ENCODE measurements at regions not wholly inside any gene's neighbourhood (a gene's known extent, or its start where the extent isn't known, plus 50 kb on each side); places are given as distances from the start of the nearest gene placed in this dataset.

DNA sequence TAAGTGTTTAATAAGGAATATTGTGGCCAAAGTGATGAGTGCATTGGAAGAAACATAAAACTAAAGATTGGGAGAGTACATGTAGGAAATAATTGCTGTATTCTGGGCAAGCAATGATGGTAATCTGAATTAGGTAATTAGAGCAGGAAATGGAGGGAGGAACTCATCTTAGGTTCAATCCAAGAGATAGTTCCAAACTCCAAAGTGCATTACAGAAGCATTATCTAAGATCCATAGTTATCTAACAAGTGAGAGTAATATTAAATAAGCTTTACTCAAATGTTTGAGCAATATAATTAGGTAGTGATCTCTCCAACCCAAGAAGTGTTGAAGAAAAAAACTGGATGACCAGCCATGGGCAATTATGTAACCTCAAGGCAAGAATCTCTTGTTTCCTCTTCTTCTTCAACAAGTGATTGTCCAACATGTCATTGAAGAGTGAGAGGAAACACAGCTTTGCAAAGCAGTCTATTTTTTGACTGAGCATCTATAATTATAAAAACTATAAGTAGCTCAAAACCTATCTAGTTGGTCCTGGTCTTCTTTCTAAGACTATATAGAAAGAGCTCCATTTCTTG lies 181.2 kb upstream of the TNFAIP3 start:
- H3K4me3 ChIP-seq (ENCODE audit: control insufficient read depth, low read depth, low read length), result no peak overlapping the region
- TF ChIP-seq, protein P1, sequence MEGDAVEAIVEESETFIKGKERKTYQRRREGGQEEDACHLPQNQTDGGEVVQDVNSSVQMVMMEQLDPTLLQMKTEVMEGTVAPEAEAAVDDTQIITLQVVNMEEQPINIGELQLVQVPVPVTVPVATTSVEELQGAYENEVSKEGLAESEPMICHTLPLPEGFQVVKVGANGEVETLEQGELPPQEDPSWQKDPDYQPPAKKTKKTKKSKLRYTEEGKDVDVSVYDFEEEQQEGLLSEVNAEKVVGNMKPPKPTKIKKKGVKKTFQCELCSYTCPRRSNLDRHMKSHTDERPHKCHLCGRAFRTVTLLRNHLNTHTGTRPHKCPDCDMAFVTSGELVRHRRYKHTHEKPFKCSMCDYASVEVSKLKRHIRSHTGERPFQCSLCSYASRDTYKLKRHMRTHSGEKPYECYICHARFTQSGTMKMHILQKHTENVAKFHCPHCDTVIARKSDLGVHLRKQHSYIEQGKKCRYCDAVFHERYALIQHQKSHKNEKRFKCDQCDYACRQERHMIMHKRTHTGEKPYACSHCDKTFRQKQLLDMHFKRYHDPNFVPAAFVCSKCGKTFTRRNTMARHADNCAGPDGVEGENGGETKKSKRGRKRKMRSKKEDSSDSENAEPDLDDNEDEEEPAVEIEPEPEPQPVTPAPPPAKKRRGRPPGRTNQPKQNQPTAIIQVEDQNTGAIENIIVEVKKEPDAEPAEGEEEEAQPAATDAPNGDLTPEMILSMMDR (conservative IDR thresholded peaks at IDR 0.05; ENCODE audit: control insufficient read depth, insufficient read depth, low read depth, low read length), result no peak
- no peak for DNase-seq (ENCODE audit: low read depth)

DNA sequence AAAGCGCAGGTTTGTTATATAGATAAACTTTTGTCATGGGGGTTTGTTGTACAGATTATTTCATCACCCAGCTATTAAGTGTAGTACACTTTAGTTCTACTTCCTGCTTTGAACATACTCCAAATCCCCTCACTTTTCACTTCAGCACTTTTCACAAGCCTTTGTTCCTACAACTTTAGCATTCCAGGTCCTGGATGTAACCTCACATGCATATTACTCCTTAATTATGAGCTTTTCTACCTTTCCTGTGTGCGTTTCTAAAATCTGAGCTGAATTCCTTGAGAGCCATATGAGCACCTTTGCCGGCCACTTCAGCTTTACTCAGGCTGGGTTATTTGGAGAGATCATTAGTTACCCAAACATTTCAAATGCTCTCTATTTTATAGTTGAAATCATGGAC lies 179.2 kb upstream of the TNFAIP3 start:
- H3K4me3 ChIP-seq (ENCODE audit: control insufficient read depth, low read depth, low read length), result no peak overlapping the region
- TF ChIP-seq, protein P1 (conservative IDR thresholded peaks at IDR 0.05; ENCODE audit: control insufficient read depth, insufficient read depth, low read depth, low read length), result no peak
- no peak for DNase-seq (ENCODE audit: low read depth)

DNA sequence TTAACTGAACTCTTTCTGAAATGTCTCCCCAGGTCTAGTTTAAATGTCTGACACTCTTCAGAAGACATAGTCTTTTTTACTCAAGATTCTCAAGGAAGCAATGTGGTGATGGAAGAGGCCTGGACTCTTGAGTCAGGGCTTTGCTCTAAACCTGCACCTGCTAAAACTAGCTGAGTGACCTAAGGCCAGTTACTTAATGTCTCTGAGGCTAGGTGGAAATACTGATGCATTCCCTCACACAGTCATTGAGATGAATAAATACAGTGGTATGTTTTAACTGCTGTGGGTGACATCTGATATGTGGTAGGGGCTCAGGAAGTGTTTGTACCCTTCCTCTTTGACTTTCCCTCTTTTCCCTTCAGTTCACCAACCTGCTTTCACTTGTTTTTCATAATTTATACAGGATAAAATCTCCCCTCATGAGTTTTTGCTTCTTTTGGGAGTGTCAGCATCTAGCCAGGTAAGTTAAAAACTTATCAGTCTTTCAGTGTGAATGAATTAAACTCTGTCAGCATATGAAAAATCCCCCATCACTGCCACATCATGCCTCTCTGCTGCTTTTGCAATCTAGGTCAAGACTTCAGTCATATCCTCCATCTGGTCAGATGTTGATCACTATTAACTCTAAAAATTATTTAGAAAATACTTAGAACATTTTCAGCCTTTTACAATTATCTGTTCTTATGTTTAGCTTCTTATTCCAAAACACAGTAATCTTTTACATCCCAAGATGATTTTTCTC lies 178.7 kb upstream of the TNFAIP3 start:
- no peak for DNase-seq (ENCODE audit: low read depth)
- H3K4me3 ChIP-seq (ENCODE audit: control insufficient read depth, low read depth, low read length), result no peak overlapping the region
- TF ChIP-seq, protein P1 (conservative IDR thresholded peaks at IDR 0.05; ENCODE audit: control insufficient read depth, insufficient read depth, low read depth, low read length), result no peak

DNA sequence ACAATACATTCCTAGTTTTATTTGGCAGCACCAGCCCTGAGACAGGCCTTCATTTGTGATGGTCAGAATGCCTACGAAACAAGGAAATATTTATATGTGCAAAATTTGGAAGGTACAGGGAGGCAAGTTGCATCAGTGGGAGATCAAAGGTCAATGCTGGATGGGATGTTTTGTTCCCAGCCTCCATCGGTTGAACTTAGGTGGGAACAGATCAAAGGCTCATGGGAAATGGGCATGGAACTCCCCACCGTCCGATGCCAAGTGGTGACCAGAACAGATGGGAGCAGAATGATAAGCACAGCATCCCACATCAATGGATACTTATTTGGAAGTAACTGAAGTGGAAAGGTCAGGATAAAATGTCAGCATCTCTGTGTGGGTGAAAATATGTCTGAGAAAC lies 177.7 kb upstream of the TNFAIP3 start:
- TF ChIP-seq, protein P1 (conservative IDR thresholded peaks at IDR 0.05; ENCODE audit: control insufficient read depth, insufficient read depth, low read depth, low read length), result no peak
- no peak for DNase-seq (ENCODE audit: low read depth)
- H3K4me3 ChIP-seq (ENCODE audit: control insufficient read depth, low read depth, low read length), result no peak overlapping the region

DNA sequence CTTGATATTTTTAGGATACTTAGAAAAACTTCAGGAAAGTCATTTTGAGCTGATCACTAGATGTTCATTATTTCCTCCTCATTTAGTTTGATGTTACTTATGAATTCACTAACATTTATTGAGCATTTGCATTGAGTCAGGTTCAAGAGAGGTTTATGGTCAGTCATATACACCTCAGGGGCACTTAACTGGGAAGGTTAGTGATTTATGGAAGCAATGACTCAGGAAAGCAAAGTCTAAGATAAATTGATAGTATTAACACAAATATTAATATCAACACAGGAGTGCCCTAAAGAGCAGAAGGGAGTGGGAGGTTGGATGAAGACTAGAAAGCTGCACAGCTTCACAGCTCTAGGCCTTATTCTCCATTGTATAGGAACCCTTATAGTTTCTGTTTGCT lies 177.0 kb upstream of the TNFAIP3 start:
- TF ChIP-seq, protein P1 (conservative IDR thresholded peaks at IDR 0.05; ENCODE audit: control insufficient read depth, insufficient read depth, low read depth, low read length), result no peak
- no peak overlapping the region for H3K4me3 ChIP-seq (ENCODE audit: control insufficient read depth, low read depth, low read length)
- DNase-seq (ENCODE audit: low read depth), result no peak

DNA sequence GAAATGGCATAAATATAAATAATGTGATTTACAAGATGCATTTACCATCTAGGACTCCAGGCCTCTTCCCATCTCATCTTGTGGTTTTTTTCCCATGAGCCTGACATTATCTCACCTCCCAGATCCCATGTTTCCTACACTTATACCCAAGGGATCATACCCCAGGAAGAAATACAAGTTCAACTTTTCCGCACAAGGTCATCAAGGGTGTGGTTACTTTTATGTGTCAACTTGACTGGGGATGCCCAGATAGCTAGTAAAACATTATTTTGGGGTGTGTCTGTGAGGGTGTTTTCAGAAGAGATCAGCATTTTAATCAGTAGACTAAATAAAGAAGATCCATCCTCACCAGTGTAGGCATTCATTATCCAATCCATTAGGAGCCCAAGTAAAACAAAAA lies 176.3 kb upstream of the TNFAIP3 start:
- no peak for DNase-seq (ENCODE audit: low read depth)
- H3K4me3 ChIP-seq (ENCODE audit: control insufficient read depth, low read depth, low read length), result no peak overlapping the region
- TF ChIP-seq, protein P1 (conservative IDR thresholded peaks at IDR 0.05; ENCODE audit: control insufficient read depth, insufficient read depth, low read depth, low read length), result no peak

Measured in fibroblast of mammary gland (primary cell).